Endothelial cell of umbilical vein (primary cell): ENCODE measurements at regions not wholly inside any gene's neighbourhood (a gene's known extent, or its start where the extent isn't known, plus 50 kb on each side); places are given as distances from the start of the nearest gene placed in this dataset.

Experiments used
- CTCF ChIP-seq, 2 donors: IDR thresholded peaks; 1 replicate in 1 of 2; 2 replicates in 1 of 2; pipeline ENCODE4 v1.5.1; 2011; ENCODE audit warnings: low read length in 2 of 2, mild to moderate bottlenecking in 2 of 2, moderate library complexity in 2 of 2, control low read depth in 1 of 2, inconsistent platforms in 1 of 2, low read depth in 1 of 2; ENCODE audit not compliant: insufficient read depth in 1 of 2; ENCODE audit errors: extremely low read depth in 1 of 2
- EZH2 ChIP-seq: IDR thresholded peaks from 2 replicates; pipeline ENCODE4 v1.6.1; 2012; ENCODE audit warnings: borderline replicate concordance, low read depth, mild to moderate bottlenecking, moderate library complexity, low read length, inconsistent platforms; ENCODE audit not compliant: severe bottlenecking
- JUN ChIP-seq: IDR thresholded peaks from 2 replicates; pipeline ENCODE4 v1.6.1; 2011; ENCODE audit warnings: borderline replicate concordance, low read depth; ENCODE audit not compliant: insufficient read length, insufficient read depth
- MAX ChIP-seq: IDR thresholded peaks from 2 replicates; pipeline ENCODE4 v1.6.1; 2011; ENCODE audit not compliant: insufficient read depth, insufficient read length
- MYC ChIP-seq: IDR thresholded peaks from one replicate; pipeline ENCODE4 v1.6.1; 2011; ENCODE audit warnings: mild to moderate bottlenecking, low read depth, low read length
- POLR2A ChIP-seq: IDR thresholded peaks from 2 replicates; pipeline ENCODE4 v1.6.1; 2012; ENCODE audit warnings: low read depth, mild to moderate bottlenecking, control low read depth, low read length
- POLR2AphosphoS5 ChIP-seq: IDR thresholded peaks from 2 replicates; pipeline ENCODE4 v1.6.1; 2012; ENCODE audit warnings: low read depth, mild to moderate bottlenecking, control low read depth, low read length, moderate library complexity; ENCODE audit not compliant: insufficient read depth

DNA sequence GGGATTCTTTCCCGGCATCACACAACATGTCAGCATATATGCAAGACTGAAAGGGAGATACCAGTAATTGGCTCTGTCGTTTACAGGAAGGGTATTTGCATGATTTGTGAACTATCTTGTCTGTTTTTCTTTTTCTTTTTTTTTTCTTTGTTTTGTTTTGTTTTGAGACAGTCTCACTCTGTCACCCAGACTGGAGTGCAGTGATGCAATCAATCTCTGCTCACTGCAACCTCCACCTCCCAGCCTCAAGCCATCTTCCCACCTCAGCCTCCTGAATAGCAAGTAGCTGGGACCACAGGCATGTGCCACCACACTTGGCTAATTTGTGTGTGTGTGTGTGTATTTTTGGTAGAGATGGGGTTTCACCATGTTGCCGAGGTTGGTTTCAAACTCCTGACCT, 262.7 kb upstream of the F9 start:
- TF ChIP-seq POLR2AphosphoS5 = no peak
- TF ChIP-seq CTCF (IDR thresholded peaks at IDR 0.05; ENCODE audit: extremely low read depth in 1 of 2, insufficient read depth in 1 of 2, low read depth in 1 of 2, low read length in 2 of 2) = no peak
- TF ChIP-seq EZH2 = no peak
- no peak for TF ChIP-seq POLR2A
- TF ChIP-seq JUN = no peak
- TF ChIP-seq MAX = no peak
- no peak for TF ChIP-seq MYC
